Sciatic nerve (tissue), 2 donors: ENCODE measurements at regions not wholly inside any gene's neighbourhood (a gene's known extent, or its start where the extent isn't known, plus 50 kb on each side); places are given as distances from the start of the nearest gene placed in this dataset.

Source experiments
- ATAC-seq: fragments of 200-7000 bp; cut with Tn5 transposase; one replicate; pipeline ENCODE4 v1.9.1; 2020; ENCODE audit warnings: mild to moderate bottlenecking, moderate library complexity
- DNase-seq: peaks from one replicate; pipeline ENCODE4 v3.0.0-alpha.2; 2020; ENCODE audit warnings: low spot score
- intact Hi-C: fragments of 100-400 bp; cut with DNase I; formaldehyde crosslinking; loops from one replicate; pipeline ENCODE4 v1.14.2; 2022
- donor health status: DM: no; HTN: no; CAD: no.
- donor health status: DM: no; HTN: no; CAD: no.

DNA sequence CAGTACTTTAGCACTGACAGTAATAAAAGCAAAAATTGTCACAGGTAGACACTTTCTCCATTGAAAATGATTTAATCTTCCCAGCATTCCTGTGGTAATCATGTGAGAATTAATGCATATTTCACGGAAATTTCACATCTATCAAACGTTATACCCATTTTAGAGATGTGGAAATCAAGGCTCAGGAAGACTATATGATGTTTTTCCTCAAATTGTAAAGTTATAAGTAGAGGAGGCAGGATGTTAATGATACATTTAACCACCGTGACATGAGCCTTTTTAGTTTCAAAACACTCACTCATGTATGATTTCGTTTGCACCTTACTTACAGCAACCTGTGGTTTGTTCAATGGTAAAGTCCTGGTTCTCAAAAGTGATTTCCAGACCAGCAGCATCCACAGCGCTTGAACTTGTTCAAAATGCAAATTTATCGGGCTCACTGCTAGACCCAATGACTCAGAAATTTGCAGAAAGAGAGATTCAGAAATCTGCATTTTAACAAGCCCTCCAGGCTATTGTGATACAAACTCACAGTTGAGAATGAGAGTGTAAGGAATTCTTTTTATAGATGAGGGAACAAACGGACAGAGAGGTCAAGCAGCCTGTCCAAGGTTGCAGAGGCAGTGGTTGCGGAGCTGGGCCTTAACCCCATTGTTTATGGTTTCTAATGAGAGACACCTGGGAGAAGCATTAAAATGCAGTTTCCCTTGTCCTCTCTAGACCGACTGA lies 654.8 kb upstream of the TBX3 start:
- intact Hi-C loops, result no loop called here

DNA sequence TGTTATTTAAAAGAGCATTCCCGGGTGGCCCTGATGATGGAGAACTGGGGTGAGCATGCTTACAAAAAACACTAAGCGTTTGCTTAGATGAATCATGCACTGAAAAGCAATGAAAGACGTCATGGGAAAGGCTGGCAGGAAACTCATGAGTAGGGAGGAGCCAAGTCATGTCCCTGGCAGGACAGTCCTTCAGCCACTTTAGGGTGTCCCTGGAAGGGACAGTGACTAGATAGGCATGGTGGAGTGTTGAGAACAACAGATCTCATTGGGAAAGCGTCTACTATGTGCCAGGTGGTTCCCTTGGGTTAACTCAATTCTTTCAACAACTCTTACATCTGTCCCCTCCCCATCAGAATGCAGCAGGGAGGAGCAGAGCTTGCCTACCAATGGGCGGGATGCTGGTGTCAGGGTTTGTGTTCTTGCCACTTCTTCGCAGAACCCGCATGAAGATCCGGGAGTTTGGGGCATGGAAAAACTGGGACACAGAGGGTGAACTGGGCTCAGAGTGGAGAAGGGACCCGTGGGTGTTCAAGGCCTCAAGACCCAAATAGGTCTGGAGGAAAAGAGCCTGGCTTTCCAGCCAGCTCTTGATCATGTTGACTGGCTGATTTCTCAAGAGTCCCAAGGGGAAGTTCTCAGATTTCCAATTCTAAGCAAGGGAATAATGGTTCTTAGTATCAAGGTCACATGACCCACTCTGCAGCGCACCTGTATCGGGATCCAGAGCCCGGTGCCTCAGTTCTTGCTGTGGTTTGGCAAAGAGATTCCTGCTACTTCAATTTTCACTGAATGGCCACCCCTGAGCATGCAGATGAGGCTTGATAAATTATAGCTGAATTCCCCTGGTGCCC lies 653.9 kb upstream of the TBX3 start:
- intact Hi-C loops, result no loop called here
- ATAC-seq (peak; percentile 77), DNase-seq (no peak)

More for the DNA sequence above, 654.8 kb upstream of the TBX3 start:
- DNase-seq (no peak), ATAC-seq (no peak)

DNA sequence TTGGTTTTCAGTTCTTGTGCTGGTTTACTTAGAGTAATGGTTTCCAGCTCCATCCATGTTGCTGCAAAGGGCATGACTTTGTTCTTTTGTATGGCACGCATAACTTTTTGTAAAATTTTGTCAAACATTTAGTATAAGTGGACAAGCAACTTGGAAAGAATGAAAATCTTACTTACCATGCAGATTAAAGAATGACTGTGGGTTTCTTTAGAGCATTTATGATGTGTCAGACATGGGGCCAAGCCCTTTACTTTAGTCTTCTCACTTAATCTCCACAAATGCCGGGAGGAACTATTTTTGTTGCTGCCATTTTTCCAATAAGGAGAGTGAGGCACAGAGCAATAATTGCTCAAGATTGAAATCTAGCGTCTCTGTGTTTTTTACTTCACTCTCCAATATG lies 652.5 kb upstream of the TBX3 start:
- no peak for DNase-seq
- intact Hi-C loops, result no loop called here
- ATAC-seq, result no peak

- DNase-seq, result no peak
- ATAC-seq, result no peak
- intact Hi-C loops, result no loop called here
Measured at GRCh38 chr12:115335594-115335993, 651.6 kb upstream of the TBX3 start.

- intact Hi-C loops, result no loop called here
- ATAC-seq (peak; percentile 23), DNase-seq (no peak)
Measured at GRCh38 chr12:115335048-115335447, 651.1 kb upstream of the TBX3 start.

DNA sequence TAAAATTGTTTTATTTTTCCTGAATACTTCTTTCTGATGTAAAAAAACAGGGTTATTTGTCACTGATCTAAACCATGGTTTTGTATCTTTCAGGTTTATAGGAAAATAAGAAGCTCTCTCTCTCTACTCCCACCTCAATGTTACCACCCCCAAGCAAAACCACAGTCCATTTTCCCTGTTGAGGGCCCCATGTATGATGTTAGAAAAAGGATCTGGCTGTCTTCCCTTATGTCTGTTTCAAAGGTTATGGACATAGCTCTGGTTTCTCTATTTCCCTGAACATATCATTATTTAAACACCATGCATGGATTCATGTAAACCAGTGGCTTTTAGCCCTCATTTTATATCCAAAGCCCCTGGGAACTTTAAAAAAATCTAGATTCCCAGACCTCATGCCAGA lies 649.0 kb upstream of the TBX3 start:
- ATAC-seq, result no peak
- intact Hi-C loops, result no loop called here

DNA sequence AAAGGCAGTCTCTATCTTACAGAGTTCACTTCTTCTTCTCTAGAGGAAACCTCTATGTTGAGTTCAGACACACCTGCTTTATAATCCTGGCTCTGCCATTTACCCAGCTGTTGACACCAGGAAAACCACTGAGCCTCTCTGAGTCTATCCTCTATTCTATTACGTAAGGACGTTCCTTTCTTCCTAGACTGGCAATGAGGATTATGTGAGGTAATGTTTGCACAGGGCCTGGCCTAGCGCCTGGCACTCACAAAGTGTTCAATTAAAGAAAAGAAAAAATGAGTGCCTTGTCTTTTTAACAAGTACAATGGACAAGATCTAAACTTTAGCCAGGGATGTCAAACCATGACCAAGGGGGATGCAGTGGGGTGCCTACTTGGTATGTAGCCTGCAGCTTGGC lies 641.9 kb upstream of the TBX3 start:
- peak; percentile 73 for ATAC-seq

More for the DNA sequence above, 649.0 kb upstream of the TBX3 start:
- DNase-seq, result no peak

GRCh38 chr12:115324949-115325593 lies 641.1 kb upstream of the TBX3 start:
- ATAC-seq (peak; percentile 75), DNase-seq (no peak)
- intact Hi-C loops, result no loop called here

More for the DNA sequence above, 641.9 kb upstream of the TBX3 start:
- intact Hi-C loops, result no loop called here
- no peak for DNase-seq

GRCh38 chr12:115323223-115323905 lies 639.4 kb upstream of the TBX3 start:
- intact Hi-C loops, result no loop called here
- ATAC-seq, result no peak
- no peak for DNase-seq

GRCh38 chr12:115322275-115322674 lies 638.3 kb upstream of the TBX3 start:
- intact Hi-C loops, result no loop called here
- no peak for ATAC-seq
- no peak for DNase-seq

GRCh38 chr12:115320967-115321366 lies 637.0 kb upstream of the TBX3 start:
- no peak for DNase-seq
- no peak for ATAC-seq
- intact Hi-C loops, result no loop called here

- no peak for ATAC-seq
- intact Hi-C loops, result no loop called here
Measured at GRCh38 chr12:115320451-115320850, 636.5 kb upstream of the TBX3 start.

GRCh38 chr12:115319446-115320040 lies 635.6 kb upstream of the TBX3 start:
- DNase-seq (no peak), ATAC-seq (no peak)
- intact Hi-C loops, result no loop called here

More at GRCh38 chr12:115320451-115320850, 636.5 kb upstream of the TBX3 start:
- DNase-seq, result no peak

DNA sequence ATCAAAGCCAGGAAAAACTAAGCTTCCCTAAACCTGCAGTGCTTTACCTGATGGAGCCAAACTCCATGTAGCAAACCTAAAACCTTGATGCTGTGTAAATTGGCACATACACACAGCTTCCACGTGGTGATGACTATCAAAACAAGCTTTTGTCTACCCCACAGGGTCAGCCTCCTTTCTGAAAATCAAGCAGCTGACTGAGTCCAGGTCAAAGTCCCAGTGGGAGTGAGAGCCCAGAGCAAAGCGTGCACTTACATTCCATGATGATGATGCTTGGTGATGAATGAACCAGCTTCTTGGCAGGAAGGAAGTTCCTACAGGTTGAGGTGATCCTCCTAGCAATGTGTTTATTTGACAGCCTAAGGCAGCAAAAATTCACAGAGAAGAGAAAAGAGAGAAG lies 630.0 kb upstream of the TBX3 start:
- no peak for DNase-seq
- intact Hi-C loops, result no loop called here
- no peak for ATAC-seq

- ATAC-seq, result no peak
- intact Hi-C loops, result no loop called here
- no peak for DNase-seq
Measured at GRCh38 chr12:115312901-115313300, 628.9 kb upstream of the TBX3 start.

- ATAC-seq (no peak), DNase-seq (no peak)
- intact Hi-C loops, result no loop called here
Measured at GRCh38 chr12:115311875-115312274, 627.9 kb upstream of the TBX3 start.

DNA sequence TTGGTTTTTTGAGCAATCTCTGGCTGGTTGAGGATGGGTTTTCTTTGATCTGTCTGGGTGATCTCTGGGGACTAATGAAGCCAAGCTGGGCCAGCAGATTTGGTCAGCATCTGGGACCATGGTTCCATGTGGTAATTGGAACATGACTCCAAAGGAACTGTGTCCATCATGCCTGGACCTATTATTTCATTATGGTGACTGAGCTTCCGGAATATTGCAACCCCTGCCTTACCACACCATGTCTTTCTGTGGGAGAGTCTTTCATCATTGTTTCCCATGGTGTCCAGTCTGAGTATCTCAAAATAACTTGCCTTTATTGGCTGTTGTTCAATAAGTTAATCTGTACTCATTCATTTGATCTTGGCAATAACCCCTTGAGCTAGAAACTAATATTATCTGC lies 624.9 kb upstream of the TBX3 start:
- no peak for ATAC-seq
- DNase-seq, result no peak
- intact Hi-C loops, result no loop called here

GRCh38 chr12:115306380-115306779 lies 622.4 kb upstream of the TBX3 start:
- intact Hi-C loops, result no loop called here
- ATAC-seq (no peak), DNase-seq (no peak)

DNA sequence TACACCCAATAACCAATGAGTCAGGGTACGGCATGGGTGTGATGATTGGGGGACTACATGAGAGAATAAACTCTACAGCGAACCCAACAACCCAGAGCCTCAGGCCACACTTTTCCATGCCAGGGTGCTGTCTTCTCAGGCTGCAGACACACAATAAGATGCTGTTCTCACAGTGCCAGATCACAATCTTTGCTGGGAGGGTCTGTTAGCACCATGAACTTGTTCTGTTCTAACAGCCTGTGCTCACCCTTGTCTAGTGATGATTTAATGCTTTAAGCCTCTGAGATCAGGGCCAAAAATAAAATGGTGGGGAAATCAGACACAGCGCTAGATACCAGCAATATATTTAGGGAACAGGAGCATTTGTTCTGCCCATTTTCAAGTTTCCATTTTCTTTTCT lies 621.9 kb upstream of the TBX3 start:
- intact Hi-C loops, result no loop called here
- ATAC-seq (no peak), DNase-seq (no peak)
